ENCODE measurements at regions not wholly inside any gene's neighbourhood (a gene's known extent, or its start where the extent isn't known, plus 50 kb on each side); places are given as distances from the start of the nearest gene placed in this dataset.

DNA sequence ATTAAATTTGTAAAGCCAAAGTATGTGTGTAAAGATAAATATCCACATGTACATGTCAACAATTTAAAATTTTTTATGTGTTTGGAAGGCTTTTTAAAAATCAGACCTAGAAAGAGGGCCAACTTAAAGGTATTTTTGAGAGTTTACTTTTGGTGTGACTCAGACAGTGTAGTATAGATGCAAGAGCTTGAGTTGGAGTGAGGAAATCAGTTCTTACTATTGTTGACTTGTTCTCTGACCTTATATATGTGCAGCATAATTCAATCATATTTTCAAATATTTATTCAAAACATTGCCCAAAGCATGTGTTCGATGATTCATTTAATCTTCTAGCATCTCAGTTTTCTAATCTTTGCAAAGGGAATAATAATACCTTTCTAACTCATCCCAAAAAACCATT is 243.7 kb upstream of the PRKCQ start:
- TF ChIP-seq POLR2A (IDR thresholded peaks at IDR 0.05; ENCODE audit: low read length) (no peak), GATA1 (IDR thresholded peaks at IDR 0.05; ENCODE audit: low read depth, low read length) (no peak)

Measured in erythroblast (primary cell).